H1 (cell line): ENCODE measurements at regions not wholly inside any gene's neighbourhood (a gene's known extent, or its start where the extent isn't known, plus 50 kb on each side); places are given as distances from the start of the nearest gene placed in this dataset.

ENCODE experiments used
- CTCF ChIA-PET: fragments of 300-600 bp; sonication (Branson Sonifier 250); formaldehyde crosslinking; loops from one replicate; lab custom pipeline; 2021; ENCODE audit not compliant: partially characterized antibody; lab: Charles Lee
- POLR2A ChIA-PET: fragments of 300-600 bp; sonication (Branson Sonifier 250); formaldehyde crosslinking; loops from one replicate; lab custom pipeline; 2021; ENCODE audit warnings: inconsistent platforms; ENCODE audit not compliant: partially characterized antibody; lab: Charles Lee
- DNase-seq, 2 experiments: peaks; one replicate each; pipeline versions ENCODE4 v3.0.0 to v3.0.0-alpha.2; 2010 to 2022; ENCODE audit warnings: low spot score in 2 of 2, low read depth in 1 of 2, mixed read lengths in 1 of 2
- FAIRE-seq: peaks from 2 replicates; lab custom pipeline; 2011; peaks lifted over from hg19 to GRCh38; lab: Jason Lieb, UNC
- H2AFZ ChIP-seq: 2 replicates; pipeline ENCODE4 v1.8.1; 2012; ENCODE audit warnings: low read length, inconsistent platforms
- H2AK5ac ChIP-seq: 2 replicates; pipeline ENCODE4 v1.6.1; 2013; ENCODE audit warnings: low read depth, low read length
- H2BK120ac ChIP-seq: replicated peaks from 2 replicates; pipeline ENCODE3; 2013; ENCODE audit warnings: low read depth, low read length, inconsistent platforms
- H2BK12ac ChIP-seq: 2 replicates; pipeline ENCODE4 v1.6.1; 2013; ENCODE audit warnings: low read depth, low read length
- H2BK15ac ChIP-seq: 2 replicates; pipeline ENCODE4 v1.6.1; 2013; ENCODE audit warnings: low read length
- H2BK20ac ChIP-seq: 2 replicates; pipeline ENCODE4 v1.6.1; 2013; ENCODE audit warnings: low read length
- H2BK5ac ChIP-seq: 2 replicates; pipeline ENCODE4 v1.6.1; 2013; ENCODE audit warnings: low read depth, low read length
- H3K14ac ChIP-seq: 2 replicates; pipeline ENCODE4 v1.6.1; 2013; ENCODE audit warnings: inconsistent platforms; ENCODE audit not compliant: insufficient read length
- H3K18ac ChIP-seq: 2 replicates; pipeline ENCODE4 v1.6.1; 2013; ENCODE audit warnings: low read length; ENCODE audit errors: extremely low read depth
- H3K23ac ChIP-seq: 2 replicates; pipeline ENCODE4 v1.6.1; 2013; ENCODE audit warnings: inconsistent platforms; ENCODE audit not compliant: insufficient read length
- H3K23me2 ChIP-seq: 2 replicates; pipeline ENCODE4 v1.6.1; 2013; ENCODE audit warnings: low read depth, low read length
- H3K27ac ChIP-seq: 2 replicates; pipeline ENCODE4 v1.6.1; 2011; ENCODE audit warnings: low read depth, low read length, inconsistent platforms
- H3K27me3 ChIP-seq, 4 experiments: replicated peaks in 1 of 4; 1 replicate in 1 of 4; 2 replicates in 3 of 4; pipeline versions ENCODE4 v1.6.1 to v1.8.1; 2011 to 2013; ENCODE audit warnings: low read length in 3 of 4, mild to moderate bottlenecking in 3 of 4, inconsistent platforms in 2 of 4, mixed read lengths in 2 of 4, moderate library complexity in 1 of 4; ENCODE audit not compliant: control insufficient read depth in 3 of 4, insufficient read depth in 3 of 4; ENCODE audit errors: extremely low read depth in 1 of 4
- H3K36me3 ChIP-seq, 4 experiments: 2 replicates each; pipeline versions ENCODE4 v1.6.1 to v1.8.1; 2011 to 2013; ENCODE audit warnings: mild to moderate bottlenecking in 4 of 4, low read length in 3 of 4, moderate library complexity in 2 of 4, control low read depth in 1 of 4, inconsistent platforms in 1 of 4; ENCODE audit not compliant: insufficient read depth in 4 of 4, control insufficient read depth in 2 of 4
- H3K4ac ChIP-seq: replicated peaks from 2 replicates; pipeline ENCODE3; 2013; ENCODE audit warnings: low read length, low read depth, mixed read lengths, inconsistent platforms; ENCODE audit not compliant: insufficient read length
- H3K4me1 ChIP-seq, 4 experiments: replicated peaks in 1 of 4; 1 replicate in 1 of 4; 2 replicates in 3 of 4; pipeline versions ENCODE4 v1.6.1 to v1.8.1; 2011 to 2013; ENCODE audit warnings: low read length in 3 of 4, inconsistent platforms in 2 of 4, mixed read lengths in 1 of 4; ENCODE audit not compliant: insufficient read depth in 4 of 4, control insufficient read depth in 3 of 4
- H3K4me2 ChIP-seq, 2 experiments: 2 replicates each; pipeline versions ENCODE4 v1.6.1 to v1.8.1; 2011 to 2013; ENCODE audit warnings: low read depth in 2 of 2, low read length in 2 of 2, control low read depth in 1 of 2, inconsistent platforms in 1 of 2, mild to moderate bottlenecking in 1 of 2; ENCODE audit not compliant: insufficient read depth in 1 of 2
- H3K4me3 ChIP-seq, 4 experiments: fragments of 200-600, 300-600 bp in 1 of 4; sonication (generic), shearing (Covaris generic), sonication (Bioruptor Twin) in 1 of 4; 2 replicates each; pipeline versions ENCODE4 v1.5.1 to v1.8.1; 2011 to 2016; ENCODE audit warnings: low read length in 4 of 4, low read depth in 3 of 4, control low read depth in 2 of 4, inconsistent platforms in 2 of 4, mild to moderate bottlenecking in 2 of 4, mixed read lengths in 1 of 4, moderate library complexity in 1 of 4; ENCODE audit not compliant: insufficient read depth in 2 of 4; ENCODE audit errors: extremely low read depth in 1 of 4
- H3K56ac ChIP-seq: replicated peaks from 2 replicates; pipeline ENCODE3; 2013; ENCODE audit warnings: low read depth, mild to moderate bottlenecking, mixed read lengths, low read length, inconsistent platforms; ENCODE audit not compliant: insufficient read length
- H3K79me1 ChIP-seq: 2 replicates; pipeline ENCODE4 v1.6.1; 2013; ENCODE audit warnings: low read depth, low read length, control low read depth
- H3K79me2 ChIP-seq, 2 experiments: 2 replicates each; pipeline versions ENCODE4 v1.6.1 to v1.8.1; 2012 to 2013; ENCODE audit warnings: low read length in 2 of 2, mild to moderate bottlenecking in 2 of 2, inconsistent platforms in 1 of 2; ENCODE audit not compliant: insufficient read depth in 2 of 2, control insufficient read depth in 1 of 2
- H3K9ac ChIP-seq, 4 experiments: replicated peaks in 1 of 4; 1 replicate in 1 of 4; 2 replicates in 3 of 4; pipeline versions ENCODE4 v1.6.1 to v1.8.1; 2011 to 2013; ENCODE audit warnings: low read depth in 3 of 4, low read length in 3 of 4, control low read depth in 2 of 4, mild to moderate bottlenecking in 2 of 4, moderate library complexity in 2 of 4, inconsistent platforms in 1 of 4; ENCODE audit errors: extremely low read depth in 1 of 4
- H3K9me3 ChIP-seq, 2 experiments: 2 replicates each; pipeline versions ENCODE4 v1.6.1 to v1.8.1; 2012 to 2013; ENCODE audit warnings: mild to moderate bottlenecking in 2 of 2, moderate library complexity in 2 of 2, control low read depth in 1 of 2, inconsistent platforms in 1 of 2, low read depth in 1 of 2, low read length in 1 of 2, mixed read lengths in 1 of 2; ENCODE audit not compliant: insufficient read depth in 2 of 2
- H4K20me1 ChIP-seq, 2 experiments: replicated peaks in 1 of 2; 2 replicates each; pipeline versions ENCODE3 to v1.8.1; 2011 to 2013; ENCODE audit warnings: inconsistent platforms in 2 of 2, low read length in 2 of 2, mild to moderate bottlenecking in 1 of 2; ENCODE audit not compliant: insufficient read depth in 2 of 2, control insufficient read depth in 1 of 2
- H4K5ac ChIP-seq: 2 replicates; pipeline ENCODE4 v1.6.1; 2013; ENCODE audit warnings: low read length, low read depth, mixed read lengths, inconsistent platforms; ENCODE audit not compliant: insufficient read length
- H4K8ac ChIP-seq: 2 replicates; pipeline ENCODE4 v1.8.0; 2013; ENCODE audit warnings: mild to moderate bottlenecking, moderate library complexity, low read length, inconsistent platforms; ENCODE audit not compliant: insufficient read depth; ENCODE audit errors: extremely low read depth
- H4K91ac ChIP-seq: replicated peaks from 2 replicates; pipeline ENCODE3; 2013; ENCODE audit warnings: low read length, mixed read lengths, inconsistent platforms; ENCODE audit not compliant: insufficient read length
- CBX5 ChIP-seq: fragments of 300-800, 300-1000 bp; sonication (generic); IDR thresholded peaks from 2 replicates; pipeline ENCODE4 v1.7.1; 2016; ENCODE audit warnings: antibody characterized with exemption, low read length, low read depth
- CEBPB ChIP-seq: IDR thresholded peaks from 2 replicates; pipeline ENCODE4 v1.6.1; 2012; ENCODE audit warnings: low read depth, low read length
- CHD1 ChIP-seq: IDR thresholded peaks from 2 replicates; pipeline ENCODE4 v1.6.1; 2012; ENCODE audit warnings: low read depth, low read length, improper control_type of control experiment
- CREB1 ChIP-seq: IDR thresholded peaks from 2 replicates; pipeline ENCODE4 v1.6.1; 2012; ENCODE audit warnings: inconsistent platforms
- HDAC2 ChIP-seq, 2 experiments: fragments of 300-600 bp in 1 of 2; sonication (generic) in 1 of 2; IDR thresholded peaks; 2 replicates each; pipeline ENCODE4 v1.6.1; 2011 to 2012; ENCODE audit warnings: low read depth in 2 of 2, low read length in 2 of 2, mild to moderate bottlenecking in 2 of 2, moderate library complexity in 2 of 2, borderline replicate concordance in 1 of 2, inconsistent platforms in 1 of 2
- SP4 ChIP-seq: IDR thresholded peaks from 2 replicates; pipeline ENCODE4 v1.6.1; 2012; ENCODE audit warnings: low read length, inconsistent platforms
- USF2 ChIP-seq: IDR thresholded peaks from 2 replicates; pipeline ENCODE4 v1.6.1; 2011; ENCODE audit warnings: low read length, improper control_type of control experiment
- WGBS, 2 experiments: shearing (Covaris generic) in 1 of 2; methylation state at CpG; one replicate each; pipeline versions ENCODE4 v1.1.6 to v1.1.7; 2013 to 2015; ENCODE audit warnings: low lambda C conversion rate in 2 of 2, mixed read lengths in 2 of 2, inconsistent platforms in 1 of 2, low coverage in 1 of 2, missing lambda C conversion rate in 1 of 2; ENCODE audit not compliant: insufficient replicate concordance in 2 of 2, insufficient coverage in 1 of 2, insufficient read length in 1 of 2; ENCODE audit errors: extremely low coverage in 1 of 2, missing lambda C conversion rate in 1 of 2; 5-methylcytosine and 5-hydroxymethylcytosine counted together

DNA sequence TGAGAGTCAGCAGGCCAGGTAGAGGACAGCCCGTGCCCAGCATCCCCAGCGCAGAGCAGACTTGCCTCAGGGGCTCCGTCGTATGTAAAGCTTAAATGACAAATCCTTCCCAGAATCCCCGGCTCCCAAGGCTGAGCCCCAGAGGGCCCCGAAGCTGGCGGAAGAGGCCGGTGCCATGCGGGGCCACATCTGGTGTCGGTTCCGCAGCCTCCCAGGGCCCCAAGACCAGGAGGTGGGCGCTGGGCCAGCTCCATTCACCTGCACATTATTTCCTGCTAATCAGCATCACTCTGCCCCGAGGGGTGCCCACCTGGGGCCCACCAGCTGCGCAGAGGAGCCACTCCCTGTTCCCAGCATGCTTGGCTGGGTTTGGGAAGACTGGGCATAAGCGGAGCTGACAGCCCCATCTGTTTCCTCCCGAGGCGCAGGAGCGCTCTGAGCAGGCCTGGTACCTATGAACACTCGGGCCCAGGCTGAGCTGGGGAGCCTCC lies 124.0 kb upstream of the PPP1R26 start:
- no peak overlapping the region for H2AFZ ChIP-seq
- no peak overlapping the region for H2BK20ac ChIP-seq
- H3K36me3 ChIP-seq = no peaks in the 10 kb centered on the region
- H2BK15ac ChIP-seq = no peak overlapping the region
- no peak overlapping the region for H3K18ac ChIP-seq
- no peak overlapping the region for H3K27ac ChIP-seq
- no peak overlapping the region for H4K91ac ChIP-seq
- no peak overlapping the region for H2BK5ac ChIP-seq
- FAIRE-seq (no peak), DNase-seq (no peak)
- no peak overlapping the region for H3K56ac ChIP-seq
- no peak overlapping the region for H2BK120ac ChIP-seq
- H2AK5ac ChIP-seq = no peak overlapping the region
- no peak overlapping the region for H2BK12ac ChIP-seq
- ChIA-PET POLR2A (no interaction called here), CTCF (interaction anchor here (1.3 to 1.5 kb wide), 2 partner anchors 13 to 57 kb away, joined by 3 to 8 read pairs; no protein-coding TSS in a partner anchor)
- no peak overlapping the region for H4K5ac ChIP-seq
- no peaks in the 10 kb centered on the region for H3K27me3 ChIP-seq
- H3K9me3 ChIP-seq = peaks cover 2 to 4% of the 10 kb centered on the region in 2 experiments; a peak in 2 of 4 replicates
- no peaks in the 10 kb centered on the region for H3K79me2 ChIP-seq
- no peak overlapping the region for H3K9ac ChIP-seq
- H3K79me1 ChIP-seq = no peaks in the 10 kb centered on the region
- H3K4me3 ChIP-seq = no peak overlapping the region
- no peak overlapping the region for H3K4me2 ChIP-seq
- H3K23me2 ChIP-seq = no peaks in the 10 kb centered on the region
- peaks cover 0 to 4% (median 0%) of the 10 kb centered on the region in 4 experiments; a peak in 2 of 7 replicates for H3K4me1 ChIP-seq
- H3K23ac ChIP-seq = no peak overlapping the region
- H4K8ac ChIP-seq = 0 out of 2 replicates have a peak overlapping the region, but pooled peaks have one; percentile 12
- no peak overlapping the region for H3K14ac ChIP-seq
- no peaks in the 10 kb centered on the region for H4K20me1 ChIP-seq
- WGBS, 2 experiments = 88% methylated on average over 17 of the region's 19 CpGs; no CpG with 5 or more reads in 1 of the 2 experiments
- H3K4ac ChIP-seq = no peak overlapping the region
- TF ChIP-seq USF2 (no peak), CEBPB (no peak), SP4 (no peak), CREB1 (no peak), HDAC2 (IDR thresholded peaks at IDR 0.05; ENCODE audit: borderline replicate concordance in 1 of 2, low read depth in 2 of 2, low read length in 2 of 2) (no peak), CHD1 (no peak), CBX5 (no peak)
